ENCODE measurements at regions not wholly inside any gene's neighbourhood (a gene's known extent, or its start where the extent isn't known, plus 50 kb on each side); places are given as distances from the start of the nearest gene placed in this dataset.

GRCh38 chr4:146998157-146998556 is 52.5 kb upstream of the TTC29 start:
- no peak for DNase-seq (ENCODE audit: low read depth in 2 of 2)

GRCh38 chr4:147003956-147004809 is 58.5 kb upstream of the TTC29 start:
- no peak for DNase-seq (ENCODE audit: low read depth in 2 of 2)

GRCh38 chr4:147006229-147006628 is 60.6 kb upstream of the TTC29 start:
- DNase-seq (ENCODE audit: low read depth in 2 of 2) = no peak

GRCh38 chr4:147009875-147010274 is 64.2 kb upstream of the TTC29 start:
- no peak for DNase-seq (ENCODE audit: low read depth in 2 of 2)

- no peak for DNase-seq (ENCODE audit: low read depth in 2 of 2)
These were observed 65.7 kb upstream of the TTC29 start for GRCh38 chr4:147011411-147011810.

GRCh38 chr4:147012059-147012707 is 66.5 kb upstream of the TTC29 start:
- DNase-seq (ENCODE audit: low read depth in 2 of 2) = no peak

- no peak for DNase-seq (ENCODE audit: low read depth in 2 of 2)
These were observed 69.3 kb upstream of the TTC29 start for GRCh38 chr4:147014946-147015345.

GRCh38 chr4:147015491-147015890 is 69.8 kb upstream of the TTC29 start:
- DNase-seq (ENCODE audit: low read depth in 2 of 2) = no peak

- DNase-seq (ENCODE audit: low read depth in 2 of 2) = no peak
These were observed 71.4 kb upstream of the TTC29 start for GRCh38 chr4:147017081-147017480.

GRCh38 chr4:147019091-147019490 is 73.4 kb upstream of the TTC29 start:
- DNase-seq (ENCODE audit: low read depth in 2 of 2) = peak in 1 of 2 experiments; percentile 39

- no peak for DNase-seq (ENCODE audit: low read depth in 2 of 2)
These were observed 74.8 kb upstream of the TTC29 start for GRCh38 chr4:147020456-147020855.

- no peak for DNase-seq (ENCODE audit: low read depth in 2 of 2)
These were observed 79.4 kb upstream of the TTC29 start for GRCh38 chr4:147025042-147025441.

- DNase-seq (ENCODE audit: low read depth in 2 of 2) = no peak
These were observed 83.6 kb upstream of the TTC29 start for GRCh38 chr4:147029296-147029695.

GRCh38 chr4:147034372-147034771 is 88.7 kb upstream of the TTC29 start:
- DNase-seq (ENCODE audit: low read depth in 2 of 2) = no peak

GRCh38 chr4:147037069-147037468 is 91.4 kb upstream of the TTC29 start:
- DNase-seq (ENCODE audit: low read depth in 2 of 2) = no peak

- no peak for DNase-seq (ENCODE audit: low read depth in 2 of 2)
These were observed 94.4 kb upstream of the TTC29 start for GRCh38 chr4:147039976-147040575.

GRCh38 chr4:147040874-147041273 is 95.2 kb upstream of the TTC29 start:
- DNase-seq (ENCODE audit: low read depth in 2 of 2) = no peak

GRCh38 chr4:147041376-147041775 is 95.7 kb upstream of the TTC29 start:
- no peak for DNase-seq (ENCODE audit: low read depth in 2 of 2)

GRCh38 chr4:147042046-147042445 is 96.4 kb upstream of the TTC29 start:
- no peak for DNase-seq (ENCODE audit: low read depth in 2 of 2)

- no peak for DNase-seq (ENCODE audit: low read depth in 2 of 2)
These were observed 98.6 kb upstream of the TTC29 start for GRCh38 chr4:147044241-147044640.

- DNase-seq (ENCODE audit: low read depth in 2 of 2) = no peak
These were observed 104.3 kb upstream of the TTC29 start for GRCh38 chr4:147049946-147050345.

- DNase-seq (ENCODE audit: low read depth in 2 of 2) = no peak
These were observed 104.7 kb upstream of the TTC29 start for GRCh38 chr4:147050356-147050765.

- no peak for DNase-seq (ENCODE audit: low read depth in 2 of 2)
These were observed 106.7 kb upstream of the TTC29 start for GRCh38 chr4:147052361-147052760.
